Gastroesophageal sphincter (tissue), 3 donors: ENCODE measurements at regions not wholly inside any gene's neighbourhood (a gene's known extent, or its start where the extent isn't known, plus 50 kb on each side); places are given as distances from the start of the nearest gene placed in this dataset.

Experiments
- EP300 ChIP-seq: sonication (generic); formaldehyde crosslinking; IDR thresholded peaks from one replicate; pipeline ENCODE4 v1.6.1; 2017; ENCODE audit warnings: antibody characterized with exemption, mild to moderate bottlenecking
- POLR2A ChIP-seq, 2 donors: fragments of 450-650 bp; IDR thresholded peaks; one replicate each; pipeline ENCODE4 v1.6.1; 2017; ENCODE audit warnings: antibody characterized with exemption in 2 of 2, mild to moderate bottlenecking in 2 of 2, moderate library complexity in 1 of 2
- POLR2AphosphoS5 ChIP-seq: sonication (generic); formaldehyde crosslinking; IDR thresholded peaks from one replicate; pipeline ENCODE4 v1.6.1; 2017; ENCODE audit warnings: antibody characterized with exemption
- TF ChIP-seq, protein P1 (sequence below), 4 experiments: fragments of 200-600 bp in 2 of 4; fragments of 450-650 bp in 2 of 4; sonication (generic) in 1 of 4; IDR thresholded peaks; one replicate each; pipeline ENCODE4 v1.5.1; 2017 to 2019; ENCODE audit warnings: antibody characterized with exemption in 4 of 4, mild to moderate bottlenecking in 2 of 4, moderate library complexity in 2 of 4

DNA sequence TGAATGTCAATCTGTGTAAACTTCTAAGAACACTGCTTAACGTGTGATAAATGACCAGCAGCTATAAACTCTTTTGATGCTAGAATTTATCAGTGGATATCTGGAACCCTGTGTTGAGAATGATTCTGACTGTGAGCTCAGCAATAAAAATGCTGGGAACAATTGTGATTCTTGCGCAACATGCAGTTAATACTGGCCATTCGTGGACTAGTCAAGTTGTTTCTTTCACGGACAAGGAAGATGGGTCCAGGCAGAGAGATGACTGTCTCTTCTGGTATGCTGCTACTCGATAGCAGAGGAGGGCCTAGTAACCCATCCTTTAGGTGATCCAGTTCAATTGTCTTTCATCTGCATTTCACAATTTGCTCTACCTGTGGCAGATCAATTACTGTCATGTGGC, 394.8 kb upstream of the IGFBP3 start:
- TF ChIP-seq, protein P1, sequence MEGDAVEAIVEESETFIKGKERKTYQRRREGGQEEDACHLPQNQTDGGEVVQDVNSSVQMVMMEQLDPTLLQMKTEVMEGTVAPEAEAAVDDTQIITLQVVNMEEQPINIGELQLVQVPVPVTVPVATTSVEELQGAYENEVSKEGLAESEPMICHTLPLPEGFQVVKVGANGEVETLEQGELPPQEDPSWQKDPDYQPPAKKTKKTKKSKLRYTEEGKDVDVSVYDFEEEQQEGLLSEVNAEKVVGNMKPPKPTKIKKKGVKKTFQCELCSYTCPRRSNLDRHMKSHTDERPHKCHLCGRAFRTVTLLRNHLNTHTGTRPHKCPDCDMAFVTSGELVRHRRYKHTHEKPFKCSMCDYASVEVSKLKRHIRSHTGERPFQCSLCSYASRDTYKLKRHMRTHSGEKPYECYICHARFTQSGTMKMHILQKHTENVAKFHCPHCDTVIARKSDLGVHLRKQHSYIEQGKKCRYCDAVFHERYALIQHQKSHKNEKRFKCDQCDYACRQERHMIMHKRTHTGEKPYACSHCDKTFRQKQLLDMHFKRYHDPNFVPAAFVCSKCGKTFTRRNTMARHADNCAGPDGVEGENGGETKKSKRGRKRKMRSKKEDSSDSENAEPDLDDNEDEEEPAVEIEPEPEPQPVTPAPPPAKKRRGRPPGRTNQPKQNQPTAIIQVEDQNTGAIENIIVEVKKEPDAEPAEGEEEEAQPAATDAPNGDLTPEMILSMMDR (IDR thresholded peaks at IDR 0.05): no peak
- TF ChIP-seq POLR2AphosphoS5 (no peak), POLR2A (IDR thresholded peaks at IDR 0.05) (no peak), EP300 (no peak)
